Activated CD4-positive, alpha-beta T cell treated with anti-CD3 and anti-CD28 coated beads, Interleukin-2, amount 10 ng/mL, durations not matched to agents 7 days and 5 days (primary cell): ENCODE measurements at regions not wholly inside any gene's neighbourhood (a gene's known extent, or its start where the extent isn't known, plus 50 kb on each side); places are given as distances from the start of the nearest gene placed in this dataset.
"Not testable (repeated sequence)": the region's sequence is repeated elsewhere in the genome, so short reads cannot be mapped to it uniquely, and the experiment has no call there.

Experiments
- CTCF ChIA-PET: fragments of 350-600 bp; sonication (Branson Sonifier 250); formaldehyde crosslinking; loops from one replicate; lab custom pipeline; 2021; ENCODE audit warnings: antibody characterized with exemption; lab: Charles Lee
- POLR2A ChIA-PET: fragments of 350-600 bp; sonication (Branson Sonifier 250); formaldehyde crosslinking; loops from one replicate; lab custom pipeline; 2021; ENCODE audit warnings: antibody characterized with exemption; lab: Charles Lee
- DNase-seq: peaks from one replicate; pipeline ENCODE4 v3.0.0-alpha.2; 2020
- H3K27ac Mint-ChIP-seq: one replicate; pipeline ENCODE4 v1.8.0; 2021; ENCODE audit warnings: mild to moderate bottlenecking, moderate library complexity, mixed read lengths
- H3K27me3 Mint-ChIP-seq: one replicate; pipeline ENCODE4 v1.8.0; 2021; ENCODE audit warnings: mixed read lengths
- H3K36me3 Mint-ChIP-seq: one replicate; pipeline ENCODE4 v1.8.0; 2021; ENCODE audit warnings: low read depth, mixed read lengths
- H3K4me1 Mint-ChIP-seq: one replicate; pipeline ENCODE4 v1.8.0; 2021; ENCODE audit warnings: mixed read lengths
- H3K4me3 Mint-ChIP-seq: one replicate; pipeline ENCODE4 v1.8.0; 2021; ENCODE audit warnings: mild to moderate bottlenecking, moderate library complexity, mixed read lengths
- H3K9me3 Mint-ChIP-seq: one replicate; pipeline ENCODE4 v1.8.0; 2021; ENCODE audit warnings: mixed read lengths

DNA sequence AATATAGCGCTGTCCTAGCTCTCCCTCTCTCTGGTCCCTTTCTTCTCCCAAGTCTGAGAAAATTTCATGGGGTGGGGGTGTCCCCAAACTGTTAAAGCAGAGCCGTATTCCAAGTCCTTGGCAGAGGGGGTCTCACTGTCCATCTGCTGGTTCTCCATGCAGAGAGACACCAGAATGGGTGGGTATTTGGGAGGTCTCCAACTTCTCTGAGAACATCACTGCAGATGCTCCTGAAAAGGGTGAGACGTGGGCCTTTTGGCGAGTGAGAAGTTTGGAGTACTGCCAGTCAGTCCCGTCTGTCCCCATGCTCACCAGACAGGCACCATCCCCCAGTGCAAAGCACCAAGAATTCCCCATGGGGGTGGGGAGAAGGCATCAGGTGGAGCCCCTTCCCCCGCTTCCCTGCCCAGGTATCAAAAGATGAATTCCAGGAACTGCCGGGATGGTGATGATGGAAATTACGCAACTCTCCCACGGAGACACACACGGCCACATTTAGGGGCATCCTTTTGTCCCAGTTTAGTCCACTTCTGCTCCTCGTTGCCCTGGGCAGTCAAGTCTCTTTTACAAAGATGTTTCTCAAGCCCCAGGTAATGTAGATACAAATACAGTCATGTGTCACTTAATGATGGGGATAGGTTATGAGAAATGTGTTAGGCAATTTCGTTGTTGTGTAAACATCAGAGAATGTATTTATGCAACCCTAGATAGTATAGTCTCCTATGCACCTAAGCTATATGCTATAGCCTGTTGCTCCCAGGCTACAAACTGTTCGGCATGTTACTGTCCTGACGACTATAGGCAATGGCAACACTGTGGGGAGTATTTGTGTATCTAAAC is 73.4 kb upstream of the SRSF6 start:
- ChIA-PET CTCF (interaction anchor here (0.6 kb wide), 1 partner anchor 38 kb away, joined by 3 read pairs; no protein-coding TSS in a partner anchor), POLR2A (no interaction called here)
- Mint-ChIP-seq H3K4me3 (no peak overlapping the region), H3K27ac (no peak overlapping the region), H3K36me3 (no peaks in the 10 kb centered on the region), H3K9me3 (no peaks in the 10 kb centered on the region), H3K4me1 (no peaks in the 10 kb centered on the region), H3K27me3 (no peaks in the 10 kb centered on the region)
- no peak for DNase-seq

DNA sequence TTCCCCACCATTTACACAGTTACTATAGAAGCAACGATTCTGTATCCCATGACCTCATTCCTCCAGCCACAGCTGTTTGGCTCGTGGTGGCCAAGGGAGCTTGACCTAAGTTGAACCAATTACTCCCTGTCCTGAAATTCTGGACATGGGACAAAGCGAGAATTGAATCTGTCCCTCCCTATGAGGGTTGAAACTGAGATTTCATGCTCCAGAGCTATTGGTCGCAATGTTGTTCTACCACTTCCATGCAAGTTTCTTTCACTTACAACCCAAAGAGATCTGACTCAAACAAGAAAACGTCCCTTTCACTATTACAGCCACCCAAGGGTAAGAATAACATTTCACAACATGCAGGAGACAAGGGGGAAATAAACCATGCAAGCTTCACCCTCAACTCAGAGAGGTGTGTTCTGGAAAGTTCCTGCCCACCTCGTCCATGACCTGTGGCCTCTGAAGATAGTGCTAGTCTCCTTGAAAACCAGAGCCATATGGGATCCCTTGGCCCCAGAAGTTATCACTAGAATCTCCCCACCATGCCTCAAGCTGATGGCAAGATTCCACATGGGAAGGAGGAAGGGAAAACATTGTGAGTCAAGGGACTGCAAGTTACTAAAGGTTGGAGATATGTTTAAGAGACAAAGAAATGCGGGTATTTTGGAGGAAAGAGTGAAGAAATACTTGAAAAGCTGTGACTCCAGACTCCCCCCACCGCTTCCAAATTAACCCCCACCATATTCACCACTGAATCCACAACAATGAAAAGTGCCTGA is 74.5 kb upstream of the SRSF6 start:
- ChIA-PET POLR2A (no interaction called here), CTCF (no interaction called here)
- no peaks in the 10 kb centered on the region for H3K9me3 Mint-ChIP-seq
- no peak for DNase-seq
- no peaks in the 10 kb centered on the region for H3K4me1 Mint-ChIP-seq
- H3K27me3 Mint-ChIP-seq, result no peaks in the 10 kb centered on the region
- H3K36me3 Mint-ChIP-seq, result no peaks in the 10 kb centered on the region
- H3K27ac Mint-ChIP-seq, result no peak overlapping the region
- no peak overlapping the region for H3K4me3 Mint-ChIP-seq

- DNase-seq, CTCF ChIA-PET, H3K4me1 Mint-ChIP-seq, H3K9me3 Mint-ChIP-seq, H3K27ac Mint-ChIP-seq, H3K36me3 Mint-ChIP-seq, POLR2A ChIA-PET, H3K4me3 Mint-ChIP-seq, H3K27me3 Mint-ChIP-seq: not testable (repeated sequence)
Measured at GRCh38 chr20:43382135-43382534, 75.6 kb upstream of the SRSF6 start.

GRCh38 chr20:43381533-43381932 is 76.2 kb upstream of the SRSF6 start:
- H3K4me3 Mint-ChIP-seq, H3K4me1 Mint-ChIP-seq, CTCF ChIA-PET, H3K27me3 Mint-ChIP-seq, POLR2A ChIA-PET, H3K9me3 Mint-ChIP-seq, DNase-seq, H3K36me3 Mint-ChIP-seq, H3K27ac Mint-ChIP-seq: not testable (repeated sequence)

- H3K27ac Mint-ChIP-seq, result no peak overlapping the region
- H3K27me3 Mint-ChIP-seq, result peaks cover 13% of the 10 kb centered on the region
- no peaks in the 10 kb centered on the region for H3K9me3 Mint-ChIP-seq
- H3K4me1 Mint-ChIP-seq, result no peaks in the 10 kb centered on the region
- H3K36me3 Mint-ChIP-seq, result no peaks in the 10 kb centered on the region
- no peak overlapping the region for H3K4me3 Mint-ChIP-seq
- ChIA-PET CTCF (no interaction called here), POLR2A (no interaction called here)
- DNase-seq, result no peak
Measured at GRCh38 chr20:43379239-43379917, 78.3 kb upstream of the SRSF6 start.

- Mint-ChIP-seq H3K36me3 (no peaks in the 10 kb centered on the region), H3K4me3 (no peak overlapping the region), H3K27ac (no peak overlapping the region), H3K9me3 (no peaks in the 10 kb centered on the region), H3K27me3 (peaks cover 13% of the 10 kb centered on the region), H3K4me1 (no peaks in the 10 kb centered on the region)
- no peak for DNase-seq
- ChIA-PET CTCF (no interaction called here), POLR2A (no interaction called here)
Measured at GRCh38 chr20:43376831-43377230, 80.9 kb upstream of the SRSF6 start.

GRCh38 chr20:43375591-43375990 is 82.1 kb upstream of the SRSF6 start:
- Mint-ChIP-seq H3K27me3 (peaks cover 13% of the 10 kb centered on the region), H3K36me3 (no peaks in the 10 kb centered on the region), H3K27ac (no peak overlapping the region), H3K4me3 (no peak overlapping the region), H3K9me3 (no peaks in the 10 kb centered on the region), H3K4me1 (no peaks in the 10 kb centered on the region)
- CTCF ChIA-PET, result interaction anchor here (0.6 kb wide), 2 partner anchors 154 to 180 kb away, joined by 3 to 5 read pairs; no protein-coding TSS in a partner anchor
- POLR2A ChIA-PET, result no interaction called here
- no peak for DNase-seq

GRCh38 chr20:43372051-43372450 is 85.6 kb upstream of the SRSF6 start:
- Mint-ChIP-seq H3K27me3 (peaks cover 10% of the 10 kb centered on the region), H3K4me1 (no peaks in the 10 kb centered on the region), H3K9me3 (no peaks in the 10 kb centered on the region), H3K4me3 (no peak overlapping the region), H3K27ac (no peak overlapping the region), H3K36me3 (no peaks in the 10 kb centered on the region)
- ChIA-PET CTCF (no interaction called here), POLR2A (no interaction called here)
- DNase-seq, result no peak

- H3K36me3 Mint-ChIP-seq, result no peaks in the 10 kb centered on the region
- no peak for DNase-seq
- no peak overlapping the region for H3K4me3 Mint-ChIP-seq
- POLR2A ChIA-PET, result no interaction called here
- peaks cover 6% of the 10 kb centered on the region for H3K27me3 Mint-ChIP-seq
- CTCF ChIA-PET, result interaction anchor here (0.6 kb wide), 1 partner anchor 184 kb away, joined by 3 read pairs; no protein-coding TSS in a partner anchor
- H3K9me3 Mint-ChIP-seq, result no peaks in the 10 kb centered on the region
- no peaks in the 10 kb centered on the region for H3K4me1 Mint-ChIP-seq
- no peak overlapping the region for H3K27ac Mint-ChIP-seq
Measured at GRCh38 chr20:43365691-43366090, 92.0 kb upstream of the SRSF6 start.

DNA sequence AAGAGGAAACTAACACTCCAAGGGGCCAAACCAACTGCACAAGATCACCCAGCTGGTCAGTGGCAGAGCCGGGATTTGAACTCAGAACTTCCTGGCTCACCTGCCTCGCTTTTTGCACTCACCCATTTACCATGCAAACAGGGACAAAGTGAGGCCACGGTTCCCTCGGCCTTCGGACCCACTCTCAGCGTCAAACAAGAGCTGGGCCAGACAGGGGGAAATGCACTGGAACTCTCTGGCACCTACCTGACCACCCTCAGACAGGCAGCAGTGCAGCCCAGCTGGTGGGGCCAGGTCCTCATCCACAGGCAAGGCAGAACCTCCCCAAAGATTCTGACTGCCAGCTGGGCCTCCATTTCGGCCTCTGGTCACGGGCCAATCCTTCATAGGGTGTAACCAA is 93.7 kb upstream of the SRSF6 start:
- Mint-ChIP-seq H3K27ac (no peak overlapping the region), H3K27me3 (peaks cover 6% of the 10 kb centered on the region)
- CTCF ChIA-PET, result no interaction called here

GRCh38 chr20:43363506-43363905 is 94.2 kb upstream of the SRSF6 start:
- Mint-ChIP-seq H3K4me1 (no peaks in the 10 kb centered on the region), H3K27me3 (peaks cover 6% of the 10 kb centered on the region), H3K4me3 (no peak overlapping the region), H3K27ac (no peak overlapping the region), H3K36me3 (no peaks in the 10 kb centered on the region), H3K9me3 (no peaks in the 10 kb centered on the region)
- DNase-seq, result no peak
- CTCF ChIA-PET, result no interaction called here
- POLR2A ChIA-PET, result no interaction called here

More for the DNA sequence above, 93.7 kb upstream of the SRSF6 start:
- DNase-seq, result no peak
- Mint-ChIP-seq H3K4me1 (no peaks in the 10 kb centered on the region), H3K9me3 (no peaks in the 10 kb centered on the region), H3K36me3 (no peaks in the 10 kb centered on the region), H3K4me3 (no peak overlapping the region)
- POLR2A ChIA-PET, result no interaction called here

GRCh38 chr20:43361526-43361925 is 96.2 kb upstream of the SRSF6 start:
- H3K27ac Mint-ChIP-seq, result no peak overlapping the region
- H3K4me3 Mint-ChIP-seq, result no peak overlapping the region
- DNase-seq, result no peak
- H3K4me1 Mint-ChIP-seq, result no peaks in the 10 kb centered on the region
- ChIA-PET POLR2A (no interaction called here), CTCF (no interaction called here)
- no peaks in the 10 kb centered on the region for H3K36me3 Mint-ChIP-seq
- H3K9me3 Mint-ChIP-seq, result no peaks in the 10 kb centered on the region
- H3K27me3 Mint-ChIP-seq, result peaks cover 6% of the 10 kb centered on the region

GRCh38 chr20:43360016-43360415 is 97.7 kb upstream of the SRSF6 start:
- H3K4me3 Mint-ChIP-seq, result no peak overlapping the region
- no peaks in the 10 kb centered on the region for H3K27me3 Mint-ChIP-seq
- ChIA-PET POLR2A (no interaction called here), CTCF (no interaction called here)
- no peaks in the 10 kb centered on the region for H3K9me3 Mint-ChIP-seq
- no peaks in the 10 kb centered on the region for H3K36me3 Mint-ChIP-seq
- H3K4me1 Mint-ChIP-seq, result no peaks in the 10 kb centered on the region
- H3K27ac Mint-ChIP-seq, result no peak overlapping the region
- no peak for DNase-seq
